WTC11 (cell line): ENCODE measurements at regions not wholly inside any gene's neighbourhood (a gene's known extent, or its start where the extent isn't known, plus 50 kb on each side); places are given as distances from the start of the nearest gene placed in this dataset.

Experiments used
- TF ChIP-seq, protein P1 (sequence below): fragments of 200-600 bp; IDR thresholded peaks from 2 replicates; pipeline ENCODE4 v1.8.0; 2022; ENCODE audit warnings: antibody characterized with exemption
- TF ChIP-seq, protein P2 (sequence below): sonication (generic); formaldehyde crosslinking; IDR thresholded peaks from 2 replicates; pipeline ENCODE4 v1.8.1; 2023; ENCODE audit warnings: mild to moderate bottlenecking, missing genetic modification reagents, moderate library complexity

DNA sequence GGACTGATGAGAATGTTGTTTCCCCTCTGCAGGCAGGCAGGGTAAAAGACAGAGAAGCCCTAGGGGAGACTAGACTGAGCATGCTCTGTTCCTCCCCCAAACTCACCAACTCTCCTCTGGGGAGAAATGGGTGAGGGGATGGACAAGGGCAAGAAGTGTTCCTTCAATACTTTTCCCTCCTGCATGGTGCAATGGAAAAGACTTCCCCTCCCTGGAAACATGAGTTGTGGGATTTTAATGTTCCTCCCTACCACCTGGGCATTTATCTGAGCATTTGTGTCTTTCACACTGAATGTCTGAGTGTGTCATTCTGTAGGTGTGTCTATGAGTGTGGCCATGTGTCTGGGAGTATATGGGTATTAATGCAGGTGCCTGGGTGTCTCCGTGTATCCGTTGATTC lies 275.7 kb downstream of the C1orf94 start:
- TF ChIP-seq, protein P1, sequence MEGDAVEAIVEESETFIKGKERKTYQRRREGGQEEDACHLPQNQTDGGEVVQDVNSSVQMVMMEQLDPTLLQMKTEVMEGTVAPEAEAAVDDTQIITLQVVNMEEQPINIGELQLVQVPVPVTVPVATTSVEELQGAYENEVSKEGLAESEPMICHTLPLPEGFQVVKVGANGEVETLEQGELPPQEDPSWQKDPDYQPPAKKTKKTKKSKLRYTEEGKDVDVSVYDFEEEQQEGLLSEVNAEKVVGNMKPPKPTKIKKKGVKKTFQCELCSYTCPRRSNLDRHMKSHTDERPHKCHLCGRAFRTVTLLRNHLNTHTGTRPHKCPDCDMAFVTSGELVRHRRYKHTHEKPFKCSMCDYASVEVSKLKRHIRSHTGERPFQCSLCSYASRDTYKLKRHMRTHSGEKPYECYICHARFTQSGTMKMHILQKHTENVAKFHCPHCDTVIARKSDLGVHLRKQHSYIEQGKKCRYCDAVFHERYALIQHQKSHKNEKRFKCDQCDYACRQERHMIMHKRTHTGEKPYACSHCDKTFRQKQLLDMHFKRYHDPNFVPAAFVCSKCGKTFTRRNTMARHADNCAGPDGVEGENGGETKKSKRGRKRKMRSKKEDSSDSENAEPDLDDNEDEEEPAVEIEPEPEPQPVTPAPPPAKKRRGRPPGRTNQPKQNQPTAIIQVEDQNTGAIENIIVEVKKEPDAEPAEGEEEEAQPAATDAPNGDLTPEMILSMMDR = no peak
- TF ChIP-seq, protein P2, sequence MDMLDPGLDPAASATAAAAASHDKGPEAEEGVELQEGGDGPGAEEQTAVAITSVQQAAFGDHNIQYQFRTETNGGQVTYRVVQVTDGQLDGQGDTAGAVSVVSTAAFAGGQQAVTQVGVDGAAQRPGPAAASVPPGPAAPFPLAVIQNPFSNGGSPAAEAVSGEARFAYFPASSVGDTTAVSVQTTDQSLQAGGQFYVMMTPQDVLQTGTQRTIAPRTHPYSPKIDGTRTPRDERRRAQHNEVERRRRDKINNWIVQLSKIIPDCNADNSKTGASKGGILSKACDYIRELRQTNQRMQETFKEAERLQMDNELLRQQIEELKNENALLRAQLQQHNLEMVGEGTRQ (CRISPR knock-in tag) = no peak
